Calu3 (cell line): ENCODE measurements at regions not wholly inside any gene's neighbourhood (a gene's known extent, or its start where the extent isn't known, plus 50 kb on each side); places are given as distances from the start of the nearest gene placed in this dataset.

ENCODE experiments used
- BruUV-seq: library from RNA; stranded (reverse); fragments of 400-500 nt; replicated peaks from 2 replicates; lab custom pipeline; 2021; lab: Mats Ljungman, UMichigan
- CTCF ChIA-PET: fragments of 300-600 bp; sonication (Branson Sonifier 250); formaldehyde crosslinking; loops from one replicate; lab custom pipeline; 2022; ENCODE audit warnings: antibody characterized with exemption; lab: Charles Lee
- DNase-seq: peaks from one replicate; pipeline ENCODE4 v3.0.0; 2022
- H3K27ac Mint-ChIP-seq: one replicate; pipeline ENCODE4 v1.8.0; 2022; ENCODE audit warnings: mixed read lengths; ENCODE audit not compliant: unreplicated experiment
- H3K27me3 Mint-ChIP-seq: one replicate; pipeline ENCODE4 v1.8.0; 2022; ENCODE audit warnings: mixed read lengths; ENCODE audit not compliant: unreplicated experiment
- H3K36me3 Mint-ChIP-seq: one replicate; pipeline ENCODE4 v1.8.0; 2022; ENCODE audit warnings: mild to moderate bottlenecking, moderate library complexity, mixed read lengths; ENCODE audit not compliant: insufficient read depth, unreplicated experiment
- H3K4me1 Mint-ChIP-seq: one replicate; pipeline ENCODE4 v1.8.0; 2022; ENCODE audit warnings: mild to moderate bottlenecking, low read depth, mixed read lengths; ENCODE audit not compliant: unreplicated experiment
- H3K4me3 Mint-ChIP-seq: one replicate; pipeline ENCODE4 v1.8.0; 2022; ENCODE audit warnings: mild to moderate bottlenecking, low read depth, moderate library complexity, mixed read lengths; ENCODE audit not compliant: unreplicated experiment
- H3K9me3 Mint-ChIP-seq: one replicate; pipeline ENCODE4 v1.8.0; 2022; ENCODE audit warnings: low read depth, mixed read lengths; ENCODE audit not compliant: unreplicated experiment
- intact Hi-C: fragments of 100-400 bp; cut with micrococcal nuclease; formaldehyde crosslinking; loops from one replicate; pipeline ENCODE4 v1.10.0; 2022; ENCODE audit not compliant: unreplicated experiment
- TF ChIP-seq, protein P1 (sequence below): fragments of 200-600 bp; IDR thresholded peaks from one replicate; pipeline ENCODE4 v1.8.0; 2022; ENCODE audit warnings: antibody characterized with exemption; ENCODE audit not compliant: unreplicated experiment

DNA sequence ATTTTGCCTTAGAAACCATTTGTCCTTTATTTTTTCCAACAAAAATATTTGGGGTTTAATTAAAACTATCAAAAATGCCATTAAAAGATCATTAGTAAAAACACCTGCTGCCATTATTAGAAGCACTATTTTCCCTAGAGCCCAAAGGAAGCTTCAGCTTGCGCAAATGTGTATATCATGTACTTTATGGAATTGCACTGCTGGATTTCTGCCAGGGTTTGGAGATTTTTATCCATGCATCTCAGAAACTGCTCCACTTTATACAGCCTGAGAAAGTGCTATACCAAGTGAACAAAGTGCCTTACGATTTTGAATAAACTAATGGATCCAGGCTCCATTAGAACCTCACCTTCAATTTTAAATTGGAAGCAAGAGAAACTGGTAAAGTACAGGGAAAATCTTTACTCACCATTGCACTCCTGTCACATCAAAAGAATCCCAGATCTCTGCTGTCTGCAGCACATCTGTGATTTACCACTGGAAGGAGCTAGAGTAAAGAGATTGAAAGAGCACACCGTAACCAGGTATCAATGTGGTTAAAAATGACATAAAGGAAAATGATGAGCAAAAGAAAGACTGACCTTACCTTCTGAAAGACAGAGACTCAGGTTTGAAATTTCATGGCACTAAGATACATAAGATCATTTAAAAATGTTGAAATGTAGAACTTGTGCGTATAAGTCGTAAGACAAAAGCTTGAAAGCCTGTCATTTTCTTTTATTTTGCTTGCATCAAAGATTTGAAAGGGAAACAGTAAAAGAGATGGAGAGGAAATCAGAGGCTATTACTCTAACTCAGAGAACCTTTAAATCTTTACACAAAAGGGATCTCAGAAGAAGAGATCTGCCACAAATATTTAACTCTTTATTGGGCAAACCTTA lies 678.1 kb upstream of the GOT2 start:
- peaks cover 8% of the 10 kb centered on the region for H3K9me3 Mint-ChIP-seq
- DNase-seq = no peak
- intact Hi-C loops = no loop called here
- CTCF ChIA-PET = no interaction called here
- H3K27ac Mint-ChIP-seq = no peak overlapping the region
- no TSS peak for BruUV-seq
- no peaks in the 10 kb centered on the region for H3K27me3 Mint-ChIP-seq
- no peak overlapping the region for H3K4me3 Mint-ChIP-seq
- H3K4me1 Mint-ChIP-seq = no peaks in the 10 kb centered on the region
- TF ChIP-seq, protein P1, sequence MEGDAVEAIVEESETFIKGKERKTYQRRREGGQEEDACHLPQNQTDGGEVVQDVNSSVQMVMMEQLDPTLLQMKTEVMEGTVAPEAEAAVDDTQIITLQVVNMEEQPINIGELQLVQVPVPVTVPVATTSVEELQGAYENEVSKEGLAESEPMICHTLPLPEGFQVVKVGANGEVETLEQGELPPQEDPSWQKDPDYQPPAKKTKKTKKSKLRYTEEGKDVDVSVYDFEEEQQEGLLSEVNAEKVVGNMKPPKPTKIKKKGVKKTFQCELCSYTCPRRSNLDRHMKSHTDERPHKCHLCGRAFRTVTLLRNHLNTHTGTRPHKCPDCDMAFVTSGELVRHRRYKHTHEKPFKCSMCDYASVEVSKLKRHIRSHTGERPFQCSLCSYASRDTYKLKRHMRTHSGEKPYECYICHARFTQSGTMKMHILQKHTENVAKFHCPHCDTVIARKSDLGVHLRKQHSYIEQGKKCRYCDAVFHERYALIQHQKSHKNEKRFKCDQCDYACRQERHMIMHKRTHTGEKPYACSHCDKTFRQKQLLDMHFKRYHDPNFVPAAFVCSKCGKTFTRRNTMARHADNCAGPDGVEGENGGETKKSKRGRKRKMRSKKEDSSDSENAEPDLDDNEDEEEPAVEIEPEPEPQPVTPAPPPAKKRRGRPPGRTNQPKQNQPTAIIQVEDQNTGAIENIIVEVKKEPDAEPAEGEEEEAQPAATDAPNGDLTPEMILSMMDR = no peak
- no peaks in the 10 kb centered on the region for H3K36me3 Mint-ChIP-seq

- intact Hi-C loops = no loop called here
- H3K36me3 Mint-ChIP-seq = no peaks in the 10 kb centered on the region
- no peaks in the 10 kb centered on the region for H3K4me1 Mint-ChIP-seq
- no peak for DNase-seq
- peaks cover 5% of the 10 kb centered on the region for H3K9me3 Mint-ChIP-seq
- no TSS peak for BruUV-seq
- H3K27me3 Mint-ChIP-seq = no peaks in the 10 kb centered on the region
- no peak overlapping the region for H3K27ac Mint-ChIP-seq
- TF ChIP-seq, protein P1 = no peak
- CTCF ChIA-PET = no interaction called here
- H3K4me3 Mint-ChIP-seq = no peak overlapping the region
Observed at GRCh38 chr16:59410451-59410850, 676.3 kb upstream of the GOT2 start.

- no peak overlapping the region for H3K4me3 Mint-ChIP-seq
- intact Hi-C loops = no loop called here
- TF ChIP-seq, protein P1 = no peak
- CTCF ChIA-PET = no interaction called here
- H3K27ac Mint-ChIP-seq = no peak overlapping the region
- BruUV-seq = no TSS peak
- H3K27me3 Mint-ChIP-seq = no peaks in the 10 kb centered on the region
- no peaks in the 10 kb centered on the region for H3K4me1 Mint-ChIP-seq
- no peak for DNase-seq
- H3K36me3 Mint-ChIP-seq = no peaks in the 10 kb centered on the region
- peaks cover 5% of the 10 kb centered on the region for H3K9me3 Mint-ChIP-seq
Observed at GRCh38 chr16:59405802-59406201, 671.7 kb upstream of the GOT2 start.

DNA sequence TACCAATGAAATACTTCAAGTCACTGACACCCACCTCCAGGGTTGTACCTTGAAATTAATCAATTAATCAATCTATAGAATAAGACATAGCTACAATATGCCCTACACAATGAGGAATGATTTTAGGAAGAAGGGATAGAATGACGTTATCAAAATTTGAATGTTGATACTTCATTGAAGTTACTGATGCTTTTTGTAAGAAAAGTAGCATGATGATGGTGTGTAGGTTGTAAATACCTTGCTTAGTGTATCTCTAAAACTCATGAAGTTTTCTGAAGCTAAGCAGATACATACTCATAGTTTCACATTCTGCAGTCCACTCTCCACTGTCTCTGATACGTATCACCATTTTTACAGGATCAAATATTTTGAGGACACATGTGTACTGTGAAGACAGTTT lies 670.4 kb upstream of the GOT2 start:
- TF ChIP-seq, protein P1 = no peak
- CTCF ChIA-PET = interaction anchor here (0.6 kb wide), 1 partner anchor 547 kb away, joined by 6 read pairs; no protein-coding TSS in a partner anchor
- peaks cover 5% of the 10 kb centered on the region for H3K9me3 Mint-ChIP-seq
- DNase-seq = no peak
- H3K4me1 Mint-ChIP-seq = no peaks in the 10 kb centered on the region
- no TSS peak for BruUV-seq
- intact Hi-C loops = no loop called here
- no peaks in the 10 kb centered on the region for H3K27me3 Mint-ChIP-seq
- no peaks in the 10 kb centered on the region for H3K36me3 Mint-ChIP-seq
- H3K27ac Mint-ChIP-seq = no peak overlapping the region
- H3K4me3 Mint-ChIP-seq = no peak overlapping the region
